GM19043 (cell line): ENCODE measurements at regions not wholly inside any gene's neighbourhood (a gene's known extent, or its start where the extent isn't known, plus 50 kb on each side); places are given as distances from the start of the nearest gene placed in this dataset.
A peak's percentile ranks its signal among the peaks of the same experiment; 100 is the strongest.
"Not testable (repeated sequence)": the region's sequence is repeated elsewhere in the genome, so short reads cannot be mapped to it uniquely, and the experiment has no call there.

Experiments
- ATAC-seq: cut with Tn5 transposase; IDR thresholded peaks from one replicate; pipeline ENCODE4 v1.9.1; 2021; ENCODE audit warnings: low read depth; ENCODE audit not compliant: unreplicated experiment

GRCh38 chr14:38721822-38722431 is 381.1 kb downstream of the SEC23A start:
- ATAC-seq = peak; percentile 85

DNA sequence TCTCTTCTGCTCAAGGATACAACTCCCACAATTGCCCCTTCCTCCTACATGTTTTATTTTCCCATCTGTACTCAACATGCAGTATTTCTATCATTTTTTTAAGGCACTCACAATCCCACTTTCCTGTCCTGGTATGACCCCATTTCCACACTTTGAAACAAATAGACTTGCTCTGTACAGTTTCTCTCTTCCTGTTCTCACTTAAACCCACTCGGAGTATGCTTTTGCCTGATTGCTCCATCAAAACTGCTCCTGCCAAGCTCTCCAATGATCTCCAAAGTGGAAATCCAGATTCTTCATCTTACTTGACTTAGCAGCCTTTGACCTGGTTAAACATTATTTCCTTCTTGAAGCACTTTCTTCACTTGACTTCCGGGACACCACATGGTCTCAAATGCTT is 384.5 kb downstream of the SEC23A start:
- ATAC-seq = no peak

GRCh38 chr14:38716926-38717325 is 386.1 kb downstream of the SEC23A start:
- ATAC-seq = no peak

- ATAC-seq = no peak
Measured at GRCh38 chr14:38710881-38711280, 392.2 kb downstream of the SEC23A start.

- ATAC-seq = no peak
Measured at GRCh38 chr14:38710196-38710595, 392.8 kb downstream of the SEC23A start.

- no peak for ATAC-seq
Measured at GRCh38 chr14:38705220-38705619, 397.8 kb downstream of the SEC23A start.

GRCh38 chr14:38704220-38704619 is 398.8 kb downstream of the SEC23A start:
- no peak for ATAC-seq

- no peak for ATAC-seq
Measured at GRCh38 chr14:38696925-38697324, 406.1 kb downstream of the SEC23A start.

DNA sequence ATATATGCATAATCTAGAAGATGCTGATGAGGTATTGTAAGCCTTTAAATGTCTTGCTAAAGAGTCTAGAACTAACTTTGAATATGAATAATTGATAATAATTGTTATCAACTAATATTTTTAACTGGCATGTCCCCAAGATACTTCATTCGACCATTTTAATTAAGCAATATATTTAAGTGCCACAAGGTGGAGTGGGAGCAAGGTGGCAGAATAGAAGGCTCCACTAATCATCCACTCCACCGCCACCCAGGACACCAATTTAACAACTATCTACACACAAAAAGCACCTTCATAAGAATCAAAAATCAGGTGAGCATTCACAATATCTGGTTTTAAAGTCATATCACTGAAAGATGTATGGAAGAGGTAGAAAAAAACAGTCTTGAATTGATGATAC is 409.6 kb downstream of the SEC23A start:
- ATAC-seq = no peak

DNA sequence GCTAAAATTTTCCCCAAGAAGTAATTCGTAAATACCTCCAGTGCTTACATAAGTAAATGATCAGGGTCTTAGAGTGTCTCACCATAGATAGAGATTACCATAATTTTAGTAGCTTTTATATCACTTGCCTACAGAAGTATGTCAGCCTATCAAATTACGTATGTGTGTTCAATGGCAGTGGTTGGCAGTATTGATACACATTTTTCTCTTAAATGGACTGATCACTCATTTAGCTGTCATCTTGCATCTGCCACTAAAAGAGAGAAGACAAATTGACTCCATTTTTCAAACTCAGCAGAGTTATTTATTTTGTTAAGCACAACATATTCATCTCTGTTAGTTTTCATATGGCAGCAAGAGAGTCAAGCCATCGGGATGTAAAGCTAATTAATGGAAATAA is 413.1 kb upstream of the CLEC14A start:
- ATAC-seq = no peak

- no peak for ATAC-seq
Measured at GRCh38 chr14:38663382-38663781, 407.5 kb upstream of the CLEC14A start.

DNA sequence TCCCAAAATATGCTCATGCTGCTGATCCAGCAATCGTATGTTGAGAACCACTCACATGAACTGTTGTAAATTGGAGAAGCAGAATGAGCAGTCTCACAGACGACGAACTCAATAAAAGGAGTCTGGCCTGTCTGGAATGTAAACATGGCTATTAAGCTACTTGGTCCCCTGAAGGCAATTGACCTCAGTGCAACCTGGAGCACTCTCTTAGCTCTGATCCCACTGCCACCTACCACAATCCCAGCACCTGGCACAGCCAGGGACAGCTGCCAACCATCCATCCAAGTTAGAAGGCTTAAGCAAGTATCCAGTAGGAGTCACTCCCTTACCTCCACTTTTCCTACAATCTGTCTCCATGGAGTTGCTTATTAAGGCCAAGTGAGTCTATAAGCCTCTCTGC is 406.9 kb upstream of the CLEC14A start:
- no peak for ATAC-seq

- no peak for ATAC-seq
Measured at GRCh38 chr14:38646391-38646790, 390.5 kb upstream of the CLEC14A start.

DNA sequence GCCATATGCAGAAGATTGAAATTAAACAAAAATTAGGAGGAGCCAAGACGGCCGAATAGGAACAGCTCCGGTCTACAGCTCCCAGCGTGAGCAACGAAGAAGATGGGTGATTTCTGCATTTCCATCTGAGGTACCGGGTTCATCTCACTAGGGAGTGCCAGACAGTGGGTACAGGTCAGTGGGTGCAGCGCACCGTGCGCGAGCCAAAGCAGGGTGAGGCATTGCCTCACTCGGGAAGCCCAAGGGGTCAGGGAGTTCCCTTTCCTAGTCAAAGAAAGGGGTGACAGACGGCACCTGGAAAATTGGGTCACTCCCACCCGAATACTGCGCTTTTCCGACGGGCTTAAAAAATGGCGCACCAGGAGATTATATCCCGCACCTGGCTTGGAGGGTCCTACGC is 379.0 kb upstream of the CLEC14A start:
- ATAC-seq = not testable (repeated sequence)

DNA sequence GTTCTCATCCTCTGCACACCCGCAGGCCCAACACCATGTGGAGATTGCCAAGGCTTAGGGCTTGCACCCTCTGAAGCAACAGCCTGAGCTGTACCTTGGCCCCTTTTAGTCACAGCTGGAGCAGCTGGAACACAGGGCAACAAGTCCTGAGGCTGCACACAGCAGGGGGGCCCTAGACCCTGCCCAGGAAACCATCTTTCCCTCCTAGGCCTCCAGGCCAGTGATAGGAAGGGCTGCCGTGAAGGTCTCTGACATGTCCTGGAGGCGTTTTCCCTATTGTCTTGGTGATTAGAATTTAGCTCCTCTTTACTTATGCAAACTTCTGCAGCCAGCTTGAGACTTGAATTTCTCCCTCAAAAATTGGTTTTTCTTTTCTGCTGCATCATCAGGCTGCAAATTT is 373.5 kb upstream of the CLEC14A start:
- ATAC-seq = no peak

- no peak for ATAC-seq
Measured at GRCh38 chr14:38627163-38627562, 371.3 kb upstream of the CLEC14A start.

- ATAC-seq = no peak
Measured at GRCh38 chr14:38623661-38624060, 367.8 kb upstream of the CLEC14A start.

DNA sequence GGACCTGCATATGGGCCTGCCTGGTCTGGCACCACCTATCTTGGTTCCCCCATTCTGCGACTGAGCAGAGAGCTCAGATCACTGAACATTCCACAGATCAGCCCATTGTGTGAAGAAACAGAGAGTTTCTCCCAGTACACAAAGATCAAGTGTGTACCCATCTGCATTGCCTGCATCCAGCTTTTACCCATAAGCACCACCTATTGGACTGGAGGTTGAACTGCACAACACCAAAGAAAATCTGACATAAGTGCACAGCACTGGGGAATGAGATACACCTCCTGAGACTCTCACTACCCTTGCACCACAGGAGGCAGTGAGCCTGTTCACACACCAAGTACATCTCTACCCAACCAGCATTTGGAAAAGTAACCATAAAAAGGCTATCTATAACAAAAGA is 362.6 kb upstream of the CLEC14A start:
- no peak for ATAC-seq

GRCh38 chr14:38616959-38617358 is 361.1 kb upstream of the CLEC14A start:
- ATAC-seq = no peak

- no peak for ATAC-seq
Measured at GRCh38 chr14:38611928-38612327, 356.0 kb upstream of the CLEC14A start.

DNA sequence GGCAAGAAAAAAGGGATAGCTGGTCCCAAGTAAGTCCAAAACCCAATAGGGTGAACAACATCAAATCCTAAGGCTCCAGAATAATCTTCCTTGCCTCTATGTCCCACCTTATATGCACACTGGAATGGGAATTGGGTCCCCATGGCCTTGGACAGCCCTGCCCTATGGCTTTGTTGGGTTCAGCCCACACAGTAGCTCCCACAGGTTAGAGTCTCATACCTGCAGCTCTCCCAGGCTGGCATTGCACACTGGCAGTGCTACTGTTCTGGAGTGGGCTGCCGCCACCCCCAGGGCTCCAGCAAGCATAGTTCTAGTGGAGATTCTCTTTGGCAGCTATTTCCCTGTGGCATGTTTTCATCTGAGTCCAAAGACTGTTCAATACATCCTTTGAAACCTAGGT is 352.4 kb upstream of the CLEC14A start:
- no peak for ATAC-seq

DNA sequence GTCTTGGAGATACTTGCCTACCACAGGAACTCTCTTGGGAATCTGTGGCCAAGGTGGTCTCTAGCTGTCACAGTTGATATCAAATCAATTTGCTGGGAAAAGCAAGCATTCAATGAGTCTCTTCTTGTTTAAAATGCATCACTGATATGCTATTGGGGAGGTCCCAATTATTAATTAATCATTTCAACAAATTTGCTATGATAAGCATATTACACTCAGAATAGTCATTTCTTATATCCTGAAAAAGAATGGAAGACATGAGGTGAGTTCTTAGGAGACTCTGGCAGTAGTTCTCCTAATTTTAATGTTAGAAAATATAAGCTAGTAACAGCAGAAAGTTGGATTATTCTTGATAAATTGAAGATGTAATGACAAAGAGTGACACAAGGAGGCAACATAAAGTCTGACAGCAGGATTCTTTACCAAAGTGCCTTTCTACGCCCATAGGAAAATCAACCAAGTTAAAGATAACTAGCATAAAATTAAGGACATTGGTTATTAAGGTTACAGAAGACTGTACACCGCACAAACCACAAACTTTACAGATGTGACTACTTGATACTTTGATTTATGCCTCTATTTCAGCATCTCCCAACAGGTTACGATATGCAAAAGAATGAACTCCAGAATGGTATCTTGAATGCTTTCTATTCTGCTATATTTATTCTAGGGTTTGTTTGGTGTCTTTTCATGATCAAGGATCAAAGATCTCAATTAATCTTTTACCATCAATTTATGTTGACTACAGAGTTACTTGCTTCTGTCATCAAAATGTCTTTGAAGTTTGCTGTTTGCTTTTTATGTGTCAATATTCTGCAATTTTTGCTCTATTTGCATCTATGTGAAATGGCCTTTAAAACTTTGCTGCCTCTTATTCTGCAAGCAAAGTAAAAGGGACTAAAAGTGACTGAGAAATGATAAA is 349.6 kb upstream of the CLEC14A start:
- no peak for ATAC-seq
